ENCODE measurements at regions not wholly inside any gene's neighbourhood (a gene's known extent, or its start where the extent isn't known, plus 50 kb on each side); places are given as distances from the start of the nearest gene placed in this dataset.

GRCh38 chr2:64342195-64343099 lies 111.5 kb upstream of the LGALSL start:
- TF ChIP-seq CTCF (IDR thresholded peaks at IDR 0.05) (no peak), POLR2AphosphoS5 (IDR thresholded peaks at IDR 0.05) (no peak)
